ENCODE measurements at regions not wholly inside any gene's neighbourhood (a gene's known extent, or its start where the extent isn't known, plus 50 kb on each side); places are given as distances from the start of the nearest gene placed in this dataset.

DNA sequence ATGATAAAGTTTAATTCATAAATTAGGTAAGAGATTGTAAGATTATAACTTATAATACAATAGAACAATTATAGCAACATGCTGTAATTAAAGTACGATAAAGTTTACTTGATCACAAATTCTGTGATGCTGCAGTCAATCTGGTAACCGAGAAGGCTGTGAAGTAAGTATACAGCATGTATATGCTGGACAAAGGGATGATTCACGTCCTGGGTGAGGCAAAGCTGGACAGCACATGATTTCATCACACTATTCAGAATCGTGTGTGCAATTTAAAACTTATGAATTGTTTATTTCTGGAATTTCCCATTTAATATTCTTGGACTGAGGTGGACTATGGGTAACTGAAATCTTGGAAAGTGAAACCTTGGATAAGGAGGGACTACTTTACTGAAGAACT is 522.2 kb upstream of the CNTNAP5 start:
- no peaks in the 10 kb centered on the region for H3K4me1 ChIP-seq (ENCODE audit: control insufficient read depth, extremely low read depth, insufficient read depth, low read length)
- no peak overlapping the region for H3K27ac ChIP-seq (ENCODE audit: insufficient read depth, low read length)
- no peaks in the 10 kb centered on the region for H3K36me3 ChIP-seq (ENCODE audit: control insufficient read depth, insufficient read depth, low read length)
- H3K4me3 ChIP-seq (replicated peaks in 1 of 4; ENCODE audit: control extremely low read depth in 1 of 4, insufficient read depth in 1 of 4, low read depth in 3 of 4, low read length in 4 of 4) = no peak overlapping the region
- no peaks in the 10 kb centered on the region for H3K9me3 ChIP-seq (ENCODE audit: control insufficient read depth, insufficient read depth, low read depth, low read length)
- H3K9ac ChIP-seq (ENCODE audit: insufficient read depth, low read length) = no peak overlapping the region
- no peaks in the 10 kb centered on the region for H4K20me1 ChIP-seq (ENCODE audit: control insufficient read depth, extremely low read depth, insufficient read depth, low read length)
- H2AFZ ChIP-seq (ENCODE audit: low read length) = no peak overlapping the region
- H3K4me2 ChIP-seq (ENCODE audit: extremely low read depth, insufficient read depth, low read length) = no peak overlapping the region
- H3K27me3 ChIP-seq (ENCODE audit: control insufficient read depth, insufficient read depth, low read length) = no peaks in the 10 kb centered on the region
- DNase-seq (ENCODE audit: low read depth in 2 of 2) = peak; percentile 10 to 76
- no peaks in the 10 kb centered on the region for H3K79me2 ChIP-seq (ENCODE audit: control insufficient read depth, insufficient read depth, low read length)
- TF ChIP-seq, protein P1, sequence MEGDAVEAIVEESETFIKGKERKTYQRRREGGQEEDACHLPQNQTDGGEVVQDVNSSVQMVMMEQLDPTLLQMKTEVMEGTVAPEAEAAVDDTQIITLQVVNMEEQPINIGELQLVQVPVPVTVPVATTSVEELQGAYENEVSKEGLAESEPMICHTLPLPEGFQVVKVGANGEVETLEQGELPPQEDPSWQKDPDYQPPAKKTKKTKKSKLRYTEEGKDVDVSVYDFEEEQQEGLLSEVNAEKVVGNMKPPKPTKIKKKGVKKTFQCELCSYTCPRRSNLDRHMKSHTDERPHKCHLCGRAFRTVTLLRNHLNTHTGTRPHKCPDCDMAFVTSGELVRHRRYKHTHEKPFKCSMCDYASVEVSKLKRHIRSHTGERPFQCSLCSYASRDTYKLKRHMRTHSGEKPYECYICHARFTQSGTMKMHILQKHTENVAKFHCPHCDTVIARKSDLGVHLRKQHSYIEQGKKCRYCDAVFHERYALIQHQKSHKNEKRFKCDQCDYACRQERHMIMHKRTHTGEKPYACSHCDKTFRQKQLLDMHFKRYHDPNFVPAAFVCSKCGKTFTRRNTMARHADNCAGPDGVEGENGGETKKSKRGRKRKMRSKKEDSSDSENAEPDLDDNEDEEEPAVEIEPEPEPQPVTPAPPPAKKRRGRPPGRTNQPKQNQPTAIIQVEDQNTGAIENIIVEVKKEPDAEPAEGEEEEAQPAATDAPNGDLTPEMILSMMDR (conservative IDR thresholded peaks at IDR 0.05 in 1 of 2, IDR thresholded peaks at IDR 0.05 in 1 of 2; ENCODE audit: low read depth in 1 of 2, low read length in 2 of 2) = no peak
- TF ChIP-seq EZH2 (IDR thresholded peaks at IDR 0.05; ENCODE audit: low read length, missing control alignments) = no peak

DNA sequence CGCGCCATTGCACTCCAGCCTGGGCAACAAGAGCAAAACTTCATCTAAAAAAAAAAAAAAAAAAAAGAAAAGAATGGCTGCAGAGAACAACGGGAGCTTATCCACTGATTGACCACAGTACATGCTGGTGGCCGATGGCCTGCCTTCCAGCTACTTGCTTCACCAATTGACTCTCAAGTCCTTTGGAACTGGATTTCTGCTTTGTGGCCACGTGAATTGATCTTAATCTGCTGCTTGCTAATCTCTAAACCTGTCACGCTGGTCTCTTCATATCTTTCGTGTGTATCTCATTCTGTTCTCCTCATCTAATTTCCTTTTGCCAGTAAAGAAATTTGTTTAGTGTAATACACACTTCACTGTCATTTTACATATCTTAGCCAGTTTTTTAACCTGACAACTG is 512.5 kb upstream of the CNTNAP5 start:
- Histone ChIP-seq H3K79me2 (ENCODE audit: control insufficient read depth, insufficient read depth, low read length) (no peaks in the 10 kb centered on the region), H3K9me3 (ENCODE audit: control insufficient read depth, insufficient read depth, low read depth, low read length) (no peaks in the 10 kb centered on the region), H4K20me1 (ENCODE audit: control insufficient read depth, extremely low read depth, insufficient read depth, low read length) (no peaks in the 10 kb centered on the region), H3K27me3 (ENCODE audit: control insufficient read depth, insufficient read depth, low read length) (no peaks in the 10 kb centered on the region), H3K4me2 (ENCODE audit: extremely low read depth, insufficient read depth, low read length) (no peak overlapping the region), H3K36me3 (ENCODE audit: control insufficient read depth, insufficient read depth, low read length) (no peaks in the 10 kb centered on the region), H3K4me1 (ENCODE audit: control insufficient read depth, extremely low read depth, insufficient read depth, low read length) (no peaks in the 10 kb centered on the region), H3K9ac (ENCODE audit: insufficient read depth, low read length) (no peak overlapping the region), H3K27ac (ENCODE audit: insufficient read depth, low read length) (no peak overlapping the region), H3K4me3 (replicated peaks in 1 of 4; ENCODE audit: control extremely low read depth in 1 of 4, insufficient read depth in 1 of 4, low read depth in 3 of 4, low read length in 4 of 4) (no peak overlapping the region), H2AFZ (ENCODE audit: low read length) (no peak overlapping the region)
- TF ChIP-seq, protein P1 (conservative IDR thresholded peaks at IDR 0.05 in 1 of 2, IDR thresholded peaks at IDR 0.05 in 1 of 2; ENCODE audit: low read depth in 1 of 2, low read length in 2 of 2) = no peak
- TF ChIP-seq EZH2 (IDR thresholded peaks at IDR 0.05; ENCODE audit: low read length, missing control alignments) = no peak
- DNase-seq (ENCODE audit: low read depth in 2 of 2) = no peak

DNA sequence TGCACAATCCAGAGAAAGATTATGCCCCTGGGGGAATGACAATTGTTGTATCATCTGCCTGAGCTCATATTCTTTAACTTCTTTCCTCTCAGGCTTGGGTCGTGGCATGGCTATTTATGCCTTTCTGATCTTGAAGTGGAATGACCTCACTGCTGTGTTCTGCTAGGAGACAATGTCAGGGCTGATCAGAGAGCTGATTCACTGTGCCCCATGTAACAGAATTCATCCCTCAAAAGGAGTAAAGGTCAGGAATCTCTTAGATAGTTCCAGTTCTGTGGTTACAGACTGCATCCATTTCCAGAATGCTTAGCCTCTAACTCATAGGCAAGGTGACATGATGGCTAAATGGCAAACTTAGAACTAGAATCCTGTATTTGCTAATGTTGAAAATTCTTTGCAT is 511.7 kb upstream of the CNTNAP5 start:
- Histone ChIP-seq H3K9me3 (ENCODE audit: control insufficient read depth, insufficient read depth, low read depth, low read length) (no peaks in the 10 kb centered on the region), H3K79me2 (ENCODE audit: control insufficient read depth, insufficient read depth, low read length) (no peaks in the 10 kb centered on the region), H3K9ac (ENCODE audit: insufficient read depth, low read length) (no peak overlapping the region), H4K20me1 (ENCODE audit: control insufficient read depth, extremely low read depth, insufficient read depth, low read length) (no peaks in the 10 kb centered on the region), H3K36me3 (ENCODE audit: control insufficient read depth, insufficient read depth, low read length) (no peaks in the 10 kb centered on the region), H3K4me1 (ENCODE audit: control insufficient read depth, extremely low read depth, insufficient read depth, low read length) (no peaks in the 10 kb centered on the region), H3K27ac (ENCODE audit: insufficient read depth, low read length) (no peak overlapping the region), H3K4me3 (replicated peaks in 1 of 4; ENCODE audit: control extremely low read depth in 1 of 4, insufficient read depth in 1 of 4, low read depth in 3 of 4, low read length in 4 of 4) (no peak overlapping the region), H3K4me2 (ENCODE audit: extremely low read depth, insufficient read depth, low read length) (no peak overlapping the region), H3K27me3 (ENCODE audit: control insufficient read depth, insufficient read depth, low read length) (no peaks in the 10 kb centered on the region), H2AFZ (ENCODE audit: low read length) (no peak overlapping the region)
- DNase-seq (ENCODE audit: low read depth in 2 of 2) = peak; percentile 12
- no peak for TF ChIP-seq EZH2 (IDR thresholded peaks at IDR 0.05; ENCODE audit: low read length, missing control alignments)
- TF ChIP-seq, protein P1 (conservative IDR thresholded peaks at IDR 0.05 in 1 of 2, IDR thresholded peaks at IDR 0.05 in 1 of 2; ENCODE audit: low read depth in 1 of 2, low read length in 2 of 2) = no peak
